ENCODE measurements at regions not wholly inside any gene's neighbourhood (a gene's known extent, or its start where the extent isn't known, plus 50 kb on each side); places are given as distances from the start of the nearest gene placed in this dataset.
A peak's percentile ranks its signal among the peaks of the same experiment; 100 is the strongest.

- Mint-ChIP-seq H3K4me3 (no peak overlapping the region), H3K27ac (no peak overlapping the region), H3K36me3 (peaks cover 3% of the 10 kb centered on the region), H3K27me3 (peaks cover 14% of the 10 kb centered on the region), H3K9me3 (peaks cover 7% of the 10 kb centered on the region), H3K4me1 (peaks cover 7% of the 10 kb centered on the region)
- ATAC-seq (ENCODE audit: low read depth) (no peak), DNase-seq (ENCODE audit: low spot score in 2 of 2) (no peak)
Observed at GRCh38 chr2:46826569-46827245, 88.9 kb downstream of the MCFD2 start.

- no peak overlapping the region for H3K27ac Mint-ChIP-seq
- DNase-seq (ENCODE audit: low spot score in 2 of 2) (no peak), ATAC-seq (ENCODE audit: low read depth) (no peak)
- H3K36me3 Mint-ChIP-seq = peaks cover 3% of the 10 kb centered on the region
- H3K4me1 Mint-ChIP-seq = peaks cover 7% of the 10 kb centered on the region
- no peak overlapping the region for H3K4me3 Mint-ChIP-seq
- peaks cover 7% of the 10 kb centered on the region for H3K9me3 Mint-ChIP-seq
- H3K27me3 Mint-ChIP-seq = peaks cover 14% of the 10 kb centered on the region
Observed at GRCh38 chr2:46825939-46826568, 89.6 kb downstream of the MCFD2 start.

- peaks cover 2% of the 10 kb centered on the region for H3K36me3 Mint-ChIP-seq
- H3K4me1 Mint-ChIP-seq = peaks cover 7% of the 10 kb centered on the region
- no peak for DNase-seq (ENCODE audit: low spot score in 2 of 2)
- no peak overlapping the region for H3K27ac Mint-ChIP-seq
- H3K9me3 Mint-ChIP-seq = peaks cover 6% of the 10 kb centered on the region
- peaks cover 14% of the 10 kb centered on the region for H3K27me3 Mint-ChIP-seq
- no peak overlapping the region for H3K4me3 Mint-ChIP-seq
- no peak for ATAC-seq (ENCODE audit: low read depth)
Observed at GRCh38 chr2:46825231-46825938, 90.2 kb downstream of the MCFD2 start.

GRCh38 chr2:46824611-46825010, 91.0 kb downstream of the MCFD2 start:
- Mint-ChIP-seq H3K4me1 (peaks cover 7% of the 10 kb centered on the region), H3K27ac (no peak overlapping the region), H3K27me3 (peaks cover 11% of the 10 kb centered on the region), H3K9me3 (peaks cover 3% of the 10 kb centered on the region), H3K4me3 (no peak overlapping the region), H3K36me3 (peaks cover 2% of the 10 kb centered on the region)
- no peak for DNase-seq (ENCODE audit: low spot score in 2 of 2)
- no peak for ATAC-seq (ENCODE audit: low read depth)

- ATAC-seq (ENCODE audit: low read depth) (no peak), DNase-seq (ENCODE audit: low spot score in 2 of 2) (no peak)
- no peak overlapping the region for H3K27ac Mint-ChIP-seq
- H3K36me3 Mint-ChIP-seq = no peaks in the 10 kb centered on the region
- no peaks in the 10 kb centered on the region for H3K4me1 Mint-ChIP-seq
- H3K27me3 Mint-ChIP-seq = no peaks in the 10 kb centered on the region
- no peak overlapping the region for H3K4me3 Mint-ChIP-seq
- H3K9me3 Mint-ChIP-seq = peaks cover 1% of the 10 kb centered on the region
Observed at GRCh38 chr2:46821600-46821999, 94.0 kb downstream of the MCFD2 start.

- Mint-ChIP-seq H3K36me3 (no peaks in the 10 kb centered on the region), H3K4me3 (no peak overlapping the region), H3K27me3 (peaks cover 8% of the 10 kb centered on the region), H3K27ac (no peak overlapping the region), H3K9me3 (peaks cover 1% of the 10 kb centered on the region), H3K4me1 (no peaks in the 10 kb centered on the region)
- ATAC-seq (ENCODE audit: low read depth) (no peak), DNase-seq (ENCODE audit: low spot score in 2 of 2) (no peak)
Observed at GRCh38 chr2:46818819-46819218, 96.8 kb downstream of the MCFD2 start.

- Mint-ChIP-seq H3K27ac (no peak overlapping the region), H3K4me1 (no peaks in the 10 kb centered on the region), H3K36me3 (no peaks in the 10 kb centered on the region), H3K4me3 (no peak overlapping the region), H3K9me3 (peaks cover 1% of the 10 kb centered on the region), H3K27me3 (peaks cover 8% of the 10 kb centered on the region)
- ATAC-seq (ENCODE audit: low read depth) = no peak
- DNase-seq (ENCODE audit: low spot score in 2 of 2) = no peak
Observed at GRCh38 chr2:46818141-46818621, 97.4 kb downstream of the MCFD2 start.

- no peak for DNase-seq (ENCODE audit: low spot score in 2 of 2)
- H3K4me3 Mint-ChIP-seq = no peak overlapping the region
- H3K4me1 Mint-ChIP-seq = no peaks in the 10 kb centered on the region
- H3K27me3 Mint-ChIP-seq = peaks cover 11% of the 10 kb centered on the region
- H3K36me3 Mint-ChIP-seq = peaks cover 2% of the 10 kb centered on the region
- no peak overlapping the region for H3K27ac Mint-ChIP-seq
- ATAC-seq (ENCODE audit: low read depth) = no peak
- H3K9me3 Mint-ChIP-seq = peaks cover 1% of the 10 kb centered on the region
Observed at GRCh38 chr2:46816846-46817726, 98.5 kb downstream of the MCFD2 start.

GRCh38 chr2:46816151-46816845, 99.3 kb downstream of the MCFD2 start:
- Mint-ChIP-seq H3K27me3 (peaks cover 14% of the 10 kb centered on the region), H3K4me3 (no peak overlapping the region), H3K36me3 (peaks cover 4% of the 10 kb centered on the region), H3K4me1 (peaks cover 2% of the 10 kb centered on the region), H3K9me3 (peaks cover 1% of the 10 kb centered on the region), H3K27ac (no peak overlapping the region)
- ATAC-seq (ENCODE audit: low read depth) (no peak), DNase-seq (ENCODE audit: low spot score in 2 of 2) (no peak)

- no peak overlapping the region for H3K4me3 Mint-ChIP-seq
- H3K27ac Mint-ChIP-seq = no peak overlapping the region
- ATAC-seq (ENCODE audit: low read depth) = no peak
Observed at GRCh38 chr2:46815121-46815802, 100.3 kb downstream of the MCFD2 start.

GRCh38 chr2:46814160-46814961, 101.2 kb downstream of the MCFD2 start:
- Mint-ChIP-seq H3K4me3 (no peak overlapping the region), H3K4me1 (peaks cover 2% of the 10 kb centered on the region), H3K27ac (no peak overlapping the region), H3K36me3 (peaks cover 7% of the 10 kb centered on the region), H3K27me3 (peaks cover 16% of the 10 kb centered on the region), H3K9me3 (peaks cover 4% of the 10 kb centered on the region)
- ATAC-seq (ENCODE audit: low read depth) = no peak
- peak in 1 of 2 donors; percentile 2 for DNase-seq (ENCODE audit: low spot score in 2 of 2)

More at GRCh38 chr2:46815121-46815802, 100.3 kb downstream of the MCFD2 start:
- H3K27me3 Mint-ChIP-seq = peaks cover 16% of the 10 kb centered on the region
- H3K4me1 Mint-ChIP-seq = peaks cover 2% of the 10 kb centered on the region
- peaks cover 1% of the 10 kb centered on the region for H3K9me3 Mint-ChIP-seq
- no peak for DNase-seq (ENCODE audit: low spot score in 2 of 2)
- H3K36me3 Mint-ChIP-seq = peaks cover 4% of the 10 kb centered on the region

GRCh38 chr2:46813680-46814079, 101.9 kb downstream of the MCFD2 start:
- no peak overlapping the region for H3K27ac Mint-ChIP-seq
- H3K27me3 Mint-ChIP-seq = peaks cover 17% of the 10 kb centered on the region
- peaks cover 2% of the 10 kb centered on the region for H3K4me1 Mint-ChIP-seq

More at GRCh38 chr2:46813680-46814079, 101.9 kb downstream of the MCFD2 start:
- DNase-seq (ENCODE audit: low spot score in 2 of 2) (peak in 1 of 2 donors; percentile 3), ATAC-seq (ENCODE audit: low read depth) (no peak)
- Mint-ChIP-seq H3K4me3 (no peak overlapping the region), H3K9me3 (peaks cover 10% of the 10 kb centered on the region), H3K36me3 (peaks cover 10% of the 10 kb centered on the region)
